ENCODE measurements at regions not wholly inside any gene's neighbourhood (a gene's known extent, or its start where the extent isn't known, plus 50 kb on each side); places are given as distances from the start of the nearest gene placed in this dataset.

DNA sequence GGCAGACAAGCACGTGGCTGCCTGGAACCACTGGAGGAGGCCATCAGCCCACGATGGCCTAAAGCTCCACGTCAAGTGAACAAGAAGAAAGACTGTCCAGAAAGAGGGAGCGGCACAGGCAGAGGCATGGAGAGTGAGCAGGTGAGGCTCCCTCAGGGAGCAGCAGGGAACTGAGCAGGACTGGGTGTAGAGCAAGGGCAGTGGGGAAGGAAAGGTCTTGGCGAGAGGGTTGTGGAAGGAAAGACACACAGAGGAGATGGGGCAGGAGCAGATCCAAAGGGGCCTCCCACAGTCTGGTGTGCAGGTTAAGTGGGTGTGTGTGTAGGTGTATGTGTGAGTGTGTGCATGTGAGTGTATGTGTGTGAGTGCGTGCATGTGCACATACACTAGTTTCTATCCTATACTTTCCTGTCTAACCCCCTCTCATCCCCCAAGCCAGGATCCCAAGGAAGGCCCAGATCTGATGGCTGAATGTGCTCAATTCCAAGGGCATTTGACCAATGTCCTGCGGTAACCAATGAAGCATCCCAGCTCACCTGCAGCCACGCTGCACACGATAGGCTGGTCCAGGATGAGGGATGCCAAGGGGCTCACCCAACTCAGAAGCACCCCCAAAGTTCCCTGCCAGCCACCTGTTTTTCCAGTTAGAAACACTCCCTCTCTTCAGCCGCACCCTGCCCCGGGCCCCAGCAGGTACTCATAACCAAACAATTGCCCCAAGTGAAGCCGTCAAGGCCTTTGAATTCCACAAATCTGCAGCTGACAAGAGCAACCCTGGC lies 262.5 kb upstream of the RAB6C start:
- no peak for ATAC-seq
- intact Hi-C loops (cut with DNase I): no loop called here

DNA sequence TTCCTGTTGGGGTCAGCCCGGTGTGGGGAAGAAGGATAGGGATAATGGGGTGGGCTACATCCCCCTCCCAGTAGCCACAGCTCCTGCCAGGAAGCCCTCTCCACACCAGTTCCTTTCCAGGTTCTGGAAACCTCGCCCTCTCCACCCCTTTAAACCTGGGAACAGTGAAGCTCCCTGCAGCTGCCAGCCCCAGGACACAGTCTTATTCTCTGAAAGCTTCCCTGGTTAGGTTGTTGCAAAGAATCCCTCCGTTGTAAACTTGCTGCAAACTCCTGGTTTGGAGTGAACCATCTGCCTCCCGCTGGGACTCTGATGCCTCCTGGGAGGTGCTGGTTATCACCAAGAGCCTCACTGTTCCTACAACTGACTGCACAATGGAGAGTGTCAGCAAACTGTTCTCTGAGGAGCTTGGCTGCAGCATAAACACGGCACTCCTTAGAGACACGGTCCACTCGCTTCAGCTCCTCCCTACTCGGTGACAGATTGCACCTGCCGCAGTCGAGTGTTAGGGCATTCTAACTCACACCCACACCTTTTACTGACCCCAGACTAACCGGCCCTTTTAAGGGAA lies 261.8 kb upstream of the RAB6C start:
- ATAC-seq (no peak), DNase-seq (no peak)
- no peak overlapping the region for H3K27ac ChIP-seq
- intact Hi-C loops (cut with DNase I): no loop called here
- H3K9me3 ChIP-seq: no peaks in the 10 kb centered on the region
- TF ChIP-seq, protein P1, sequence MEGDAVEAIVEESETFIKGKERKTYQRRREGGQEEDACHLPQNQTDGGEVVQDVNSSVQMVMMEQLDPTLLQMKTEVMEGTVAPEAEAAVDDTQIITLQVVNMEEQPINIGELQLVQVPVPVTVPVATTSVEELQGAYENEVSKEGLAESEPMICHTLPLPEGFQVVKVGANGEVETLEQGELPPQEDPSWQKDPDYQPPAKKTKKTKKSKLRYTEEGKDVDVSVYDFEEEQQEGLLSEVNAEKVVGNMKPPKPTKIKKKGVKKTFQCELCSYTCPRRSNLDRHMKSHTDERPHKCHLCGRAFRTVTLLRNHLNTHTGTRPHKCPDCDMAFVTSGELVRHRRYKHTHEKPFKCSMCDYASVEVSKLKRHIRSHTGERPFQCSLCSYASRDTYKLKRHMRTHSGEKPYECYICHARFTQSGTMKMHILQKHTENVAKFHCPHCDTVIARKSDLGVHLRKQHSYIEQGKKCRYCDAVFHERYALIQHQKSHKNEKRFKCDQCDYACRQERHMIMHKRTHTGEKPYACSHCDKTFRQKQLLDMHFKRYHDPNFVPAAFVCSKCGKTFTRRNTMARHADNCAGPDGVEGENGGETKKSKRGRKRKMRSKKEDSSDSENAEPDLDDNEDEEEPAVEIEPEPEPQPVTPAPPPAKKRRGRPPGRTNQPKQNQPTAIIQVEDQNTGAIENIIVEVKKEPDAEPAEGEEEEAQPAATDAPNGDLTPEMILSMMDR (IDR thresholded peaks at IDR 0.05): no peak
- H3K27me3 ChIP-seq: peaks cover 4% of the 10 kb centered on the region
- H3K36me3 ChIP-seq: no peaks in the 10 kb centered on the region
- H3K4me1 ChIP-seq: no peaks in the 10 kb centered on the region
- no peak overlapping the region for H3K4me3 ChIP-seq

More for the DNA sequence above, 262.5 kb upstream of the RAB6C start:
- no peak overlapping the region for H3K27ac ChIP-seq
- H3K4me3 ChIP-seq: no peak overlapping the region
- TF ChIP-seq, protein P1 (IDR thresholded peaks at IDR 0.05): no peak
- no peaks in the 10 kb centered on the region for H3K36me3 ChIP-seq
- H3K4me1 ChIP-seq: no peaks in the 10 kb centered on the region
- H3K27me3 ChIP-seq: peaks cover 2% of the 10 kb centered on the region
- no peaks in the 10 kb centered on the region for H3K9me3 ChIP-seq
- DNase-seq: no peak

DNA sequence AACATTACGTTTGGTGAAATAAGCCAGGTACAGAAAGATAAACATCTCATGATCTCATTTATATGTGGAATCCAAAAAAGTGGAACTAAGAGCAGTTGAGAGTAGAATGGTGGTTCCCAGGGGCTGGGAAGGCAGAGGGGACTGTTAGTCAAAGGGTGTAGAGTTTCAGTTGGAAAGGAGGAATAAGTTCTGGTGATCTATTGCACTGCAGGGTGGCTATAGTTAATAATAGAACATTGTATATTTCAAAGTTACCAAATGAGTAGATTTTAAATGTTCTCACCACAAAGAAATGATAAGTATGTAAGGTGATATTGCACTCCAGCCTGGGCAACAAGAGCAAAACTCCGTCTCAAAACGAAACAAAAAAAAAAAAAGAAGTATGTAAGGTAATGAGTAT lies 260.1 kb upstream of the RAB6C start:
- no peak for ATAC-seq

DNA sequence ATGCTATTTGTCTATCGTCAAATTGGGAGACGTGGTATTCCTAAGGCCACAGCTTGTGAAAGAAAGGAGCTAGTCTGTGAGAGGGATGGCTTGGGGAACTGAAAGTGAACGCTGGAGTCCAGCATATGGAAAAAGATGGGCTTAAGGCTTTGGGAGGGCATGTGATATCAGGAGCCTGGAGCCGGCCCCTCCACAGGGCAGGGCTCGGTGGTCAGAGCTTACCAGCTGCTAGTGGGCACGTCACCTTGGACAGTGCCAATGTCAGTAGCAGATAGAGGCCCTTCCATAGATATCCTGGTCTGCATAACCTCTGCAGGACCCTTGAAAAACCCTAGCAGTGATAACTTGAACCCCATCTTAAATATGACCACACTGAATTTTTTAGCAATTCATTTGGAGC lies 259.1 kb upstream of the RAB6C start:
- H3K4me1 ChIP-seq: no peaks in the 10 kb centered on the region
- TF ChIP-seq, protein P1 (IDR thresholded peaks at IDR 0.05): no peak
- H3K9me3 ChIP-seq: no peaks in the 10 kb centered on the region
- ATAC-seq (no peak), DNase-seq (no peak)
- H3K27me3 ChIP-seq: peaks cover 4% of the 10 kb centered on the region
- intact Hi-C loops (cut with DNase I): no loop called here
- H3K27ac ChIP-seq: no peak overlapping the region
- H3K4me3 ChIP-seq: no peak overlapping the region
- H3K36me3 ChIP-seq: no peaks in the 10 kb centered on the region

More for the DNA sequence above, 260.1 kb upstream of the RAB6C start:
- no peaks in the 10 kb centered on the region for H3K4me1 ChIP-seq
- H3K27ac ChIP-seq: no peak overlapping the region
- no peaks in the 10 kb centered on the region for H3K36me3 ChIP-seq
- DNase-seq: no peak
- no peaks in the 10 kb centered on the region for H3K9me3 ChIP-seq
- H3K27me3 ChIP-seq: peaks cover 4% of the 10 kb centered on the region
- TF ChIP-seq, protein P1 (IDR thresholded peaks at IDR 0.05): no peak
- intact Hi-C loops (cut with DNase I): no loop called here
- H3K4me3 ChIP-seq: no peak overlapping the region

DNA sequence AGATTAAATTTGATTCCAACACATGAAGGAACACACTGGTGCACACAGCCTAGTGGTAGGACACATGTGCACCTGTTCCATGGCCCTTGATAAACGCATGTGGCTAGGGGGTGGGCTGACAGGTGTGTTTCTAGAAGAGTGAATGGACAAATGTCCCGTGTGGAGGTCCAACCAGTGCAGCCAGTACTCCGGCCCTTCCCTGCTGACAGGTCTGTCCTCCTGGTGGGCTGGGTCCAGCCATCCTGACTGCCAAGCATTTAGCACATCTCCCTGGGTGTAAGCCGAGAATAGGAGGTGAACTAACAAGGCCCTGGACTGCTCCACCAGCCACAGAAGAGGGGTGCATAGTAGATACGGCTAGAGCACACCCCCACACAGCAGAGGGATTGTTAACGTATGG lies 258.7 kb upstream of the RAB6C start:
- peaks cover 4% of the 10 kb centered on the region for H3K27me3 ChIP-seq
- DNase-seq (no peak), ATAC-seq (no peak)
- H3K4me1 ChIP-seq: no peaks in the 10 kb centered on the region
- no peaks in the 10 kb centered on the region for H3K9me3 ChIP-seq
- intact Hi-C loops (cut with DNase I): no loop called here
- no peak overlapping the region for H3K4me3 ChIP-seq
- no peaks in the 10 kb centered on the region for H3K36me3 ChIP-seq
- no peak overlapping the region for H3K27ac ChIP-seq
- TF ChIP-seq, protein P1 (IDR thresholded peaks at IDR 0.05): no peak
